Left renal cortex interstitium (tissue), 4 donors: ENCODE measurements at regions not wholly inside any gene's neighbourhood (a gene's known extent, or its start where the extent isn't known, plus 50 kb on each side); places are given as distances from the start of the nearest gene placed in this dataset.
A peak's percentile ranks its signal among the peaks of the same experiment; 100 is the strongest.
"Not testable (repeated sequence)": the region's sequence is repeated elsewhere in the genome, so short reads cannot be mapped to it uniquely, and the experiment has no call there.

Experiments used
- DNase-seq, 4 donors: peaks; one replicate each; pipeline ENCODE4 v3.0.0-alpha.2; 2013; ENCODE audit warnings: low read depth in 4 of 4, low spot score in 2 of 4, missing footprints in 1 of 4

DNA sequence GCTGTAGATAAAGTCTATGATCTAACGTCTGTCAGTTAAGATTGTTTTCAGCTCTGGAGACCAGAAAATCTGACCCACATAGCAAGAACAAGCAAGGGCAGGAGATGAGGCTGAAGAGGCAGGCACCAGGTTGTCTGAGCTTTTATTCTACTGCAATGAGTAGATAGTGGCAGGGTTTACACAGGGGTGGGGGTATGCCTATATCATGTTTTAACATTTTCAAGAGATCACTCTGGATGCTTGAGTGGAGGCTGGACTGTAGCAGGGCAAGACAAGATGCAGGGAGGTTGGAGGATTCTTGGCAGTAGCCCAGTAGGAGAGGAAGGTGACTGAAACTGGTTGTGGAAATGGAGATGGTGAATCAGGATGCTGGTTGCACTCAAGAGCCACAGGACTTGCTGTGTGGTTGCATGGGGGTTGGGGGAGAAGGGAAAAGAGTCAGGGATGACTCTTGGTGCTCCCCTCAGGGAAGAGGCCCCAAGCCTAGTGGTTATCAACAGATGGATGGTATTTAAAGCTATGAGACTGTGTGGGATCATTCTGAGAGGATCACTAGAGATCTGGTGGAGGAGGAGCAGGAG lies 143.1 kb upstream of the KCNJ18 start:
- no peak for DNase-seq

DNA sequence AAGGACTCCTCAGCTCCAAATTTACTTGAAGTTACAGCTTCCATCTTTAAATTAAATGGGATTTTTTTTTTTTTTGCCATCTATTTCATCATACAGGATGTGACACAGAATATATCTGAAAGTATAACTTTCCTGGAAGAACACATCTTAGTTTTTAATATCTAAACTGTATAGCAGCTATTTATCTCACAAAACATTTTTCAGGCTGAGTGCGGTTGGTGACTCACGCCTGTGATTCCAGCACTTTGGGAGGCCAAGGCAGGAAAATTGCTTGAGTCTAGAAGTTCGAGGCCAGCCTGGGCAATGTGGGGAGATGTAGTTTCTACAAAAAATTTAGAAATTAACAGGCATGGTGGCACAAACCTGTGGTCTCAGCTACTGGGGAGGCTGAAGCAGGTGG lies 142.3 kb upstream of the KCNJ18 start:
- not testable (repeated sequence) for DNase-seq

DNA sequence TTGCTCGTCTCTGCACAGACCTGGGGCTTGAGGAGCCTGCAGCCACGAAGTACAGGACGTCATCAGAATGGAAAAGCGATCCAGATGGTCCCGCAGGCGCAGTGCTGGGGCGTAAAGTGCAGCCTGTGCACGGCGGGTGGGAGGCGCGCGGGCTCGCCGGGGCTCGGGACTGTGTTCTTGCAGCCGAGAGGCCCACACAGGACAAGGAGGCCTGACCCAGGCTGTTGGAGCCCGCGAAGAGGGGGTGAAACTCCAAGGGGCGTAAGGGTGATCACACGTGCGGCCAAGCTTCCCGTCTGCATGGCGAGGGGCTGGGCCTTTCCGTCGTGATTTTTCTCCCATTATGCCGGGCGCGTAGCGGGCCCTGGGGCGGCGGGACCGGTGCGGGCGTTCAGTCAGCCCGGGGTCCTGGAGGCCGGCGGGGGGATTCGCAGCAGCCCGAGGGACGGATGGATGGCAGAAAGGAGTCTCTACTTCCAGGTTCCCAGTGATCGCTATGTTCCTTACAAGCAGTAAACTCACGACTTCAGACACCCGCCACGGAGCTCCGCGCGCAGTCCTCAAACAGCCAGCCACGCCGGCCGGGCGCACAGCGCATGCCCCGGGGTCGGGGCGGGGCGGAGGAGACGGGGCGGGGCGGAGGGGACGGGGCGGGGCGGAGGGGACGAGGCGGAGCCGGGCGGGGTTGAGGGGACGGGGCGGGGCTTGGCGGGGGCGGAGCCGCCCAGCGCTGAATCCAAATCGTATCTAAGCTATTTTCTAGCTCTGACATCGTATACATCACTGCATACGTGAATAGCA lies 141.0 kb upstream of the KCNJ18 start:
- DNase-seq, result peak; percentile 56 to 72 (median 68)

DNA sequence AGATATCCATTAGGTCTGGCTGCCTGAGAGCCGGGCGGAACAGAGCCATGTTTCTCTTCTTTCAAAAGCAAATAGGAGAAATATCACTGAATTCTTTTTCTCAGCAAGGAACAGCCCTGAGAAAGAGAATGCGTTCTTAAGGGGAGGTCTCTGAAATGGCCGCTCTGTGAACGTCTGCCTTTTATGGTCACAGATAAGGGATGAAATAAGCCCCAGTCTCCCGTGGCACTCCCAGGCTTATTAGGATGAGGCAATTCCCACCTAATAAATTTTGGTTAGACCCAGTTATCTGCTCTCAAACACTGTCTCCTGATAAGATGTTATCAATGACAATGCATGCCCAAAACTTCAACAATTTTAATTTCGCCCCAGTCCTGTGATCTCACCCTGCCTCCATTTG lies 133.4 kb upstream of the KCNJ18 start:
- not testable (repeated sequence) for DNase-seq

DNA sequence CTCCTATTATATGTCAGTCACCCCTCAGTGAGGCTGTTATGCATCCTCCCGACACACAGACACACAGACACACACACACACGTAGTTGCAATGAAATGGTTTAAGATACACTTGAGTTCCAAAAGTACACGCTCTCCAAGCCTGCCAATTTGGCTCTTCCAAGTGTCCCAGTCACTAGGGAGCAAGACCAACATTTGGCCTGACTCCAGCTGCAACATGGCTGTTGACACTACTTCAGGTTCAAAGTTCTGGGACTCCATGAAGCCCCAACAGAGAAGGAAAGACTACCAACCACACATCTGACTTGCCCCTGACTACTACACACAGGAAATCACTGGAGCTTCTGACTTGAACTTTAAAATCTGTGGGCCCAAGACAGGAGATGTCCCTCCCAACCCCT lies 128.1 kb upstream of the KCNJ18 start:
- no peak for DNase-seq

DNA sequence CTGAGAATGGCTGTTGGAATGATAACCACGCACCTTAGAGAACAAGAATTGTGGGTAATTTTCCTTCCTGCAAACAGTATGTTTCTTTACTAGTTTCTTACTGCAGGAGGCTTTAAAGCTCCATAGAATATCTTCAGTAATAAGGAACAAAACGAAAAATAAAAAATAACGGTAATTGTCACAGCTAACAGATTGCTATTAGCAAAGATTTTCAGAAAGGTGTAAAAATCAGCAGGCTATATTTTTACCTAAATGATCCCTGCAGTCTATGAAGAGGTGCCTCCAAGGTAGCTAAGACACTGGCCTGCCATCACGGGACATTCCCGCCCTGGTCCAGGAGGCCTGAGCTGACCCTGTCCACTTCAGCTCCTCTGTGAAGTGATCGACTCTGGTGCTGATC lies 127.6 kb upstream of the KCNJ18 start:
- DNase-seq, result not testable (repeated sequence)

DNA sequence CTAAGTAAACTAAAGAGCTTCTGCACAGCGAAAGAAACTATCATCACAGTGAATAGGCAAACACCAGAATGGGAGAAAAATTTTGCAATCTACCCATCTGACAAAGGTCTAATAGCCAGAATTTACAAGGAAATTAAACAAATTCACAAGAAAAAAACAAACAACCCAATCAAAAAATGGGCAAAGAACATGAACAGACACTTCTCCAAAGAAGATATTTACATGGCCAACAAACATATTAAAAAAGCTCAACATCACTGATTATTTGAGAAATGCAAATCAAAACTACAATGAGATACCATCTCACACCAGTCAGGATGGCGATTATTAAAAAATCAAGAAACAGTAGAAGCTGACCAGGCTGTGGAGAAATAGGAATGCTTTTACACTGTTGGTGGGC lies 121.9 kb upstream of the KCNJ18 start:
- DNase-seq, result not testable (repeated sequence)

DNA sequence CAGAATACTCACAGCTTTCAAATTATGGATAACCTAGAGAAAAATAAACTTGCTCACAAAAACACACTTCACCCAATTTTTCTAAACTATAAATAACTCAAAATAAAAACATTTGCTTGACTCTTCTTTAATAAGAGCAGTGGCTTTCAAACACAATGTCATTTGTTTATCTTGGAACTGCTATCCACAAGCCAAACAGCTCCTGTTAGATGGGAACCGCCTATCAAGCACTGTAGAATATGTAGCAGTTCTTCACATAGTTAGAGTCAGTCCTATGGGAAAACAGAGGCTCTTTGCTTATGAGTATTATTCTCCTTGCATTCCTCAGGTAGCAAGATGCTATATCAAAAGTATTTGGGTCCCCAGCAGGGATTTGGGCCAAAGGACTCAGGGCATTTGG lies 120.2 kb upstream of the KCNJ18 start:
- not testable (repeated sequence) for DNase-seq

DNA sequence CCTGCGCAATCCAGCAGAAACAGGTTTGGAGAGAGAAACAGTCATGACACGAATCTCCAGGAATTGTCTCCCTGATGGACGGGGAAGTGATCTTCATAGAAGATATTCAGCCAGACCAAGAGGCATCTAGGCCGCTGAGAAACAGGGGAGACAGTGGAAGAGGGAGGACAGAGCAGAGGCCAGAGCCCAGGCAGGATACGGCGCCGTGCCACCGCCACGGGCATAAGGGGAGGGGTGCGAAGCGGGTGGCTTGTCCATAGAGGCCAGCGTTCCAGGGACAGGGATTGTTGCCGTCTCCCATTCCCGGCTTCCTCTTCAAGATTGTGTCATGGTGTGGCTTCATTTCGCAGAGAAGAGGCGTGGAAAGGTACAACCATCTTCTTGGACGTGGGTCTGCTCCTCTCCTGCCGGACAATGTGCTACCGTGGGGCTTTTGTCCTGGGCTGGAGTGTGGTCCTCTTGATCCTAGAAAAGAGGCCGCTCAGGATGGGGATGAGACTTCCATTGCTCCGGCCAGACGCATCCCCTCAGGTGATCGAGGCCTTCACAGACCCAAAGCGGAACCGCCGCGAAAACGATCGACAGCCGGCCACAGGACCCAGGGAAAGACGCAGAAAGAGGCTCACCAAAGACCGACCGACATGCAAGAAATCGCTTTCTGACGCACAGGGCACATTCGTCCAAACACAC lies 118.9 kb upstream of the KCNJ18 start:
- not testable (repeated sequence) for DNase-seq

DNA sequence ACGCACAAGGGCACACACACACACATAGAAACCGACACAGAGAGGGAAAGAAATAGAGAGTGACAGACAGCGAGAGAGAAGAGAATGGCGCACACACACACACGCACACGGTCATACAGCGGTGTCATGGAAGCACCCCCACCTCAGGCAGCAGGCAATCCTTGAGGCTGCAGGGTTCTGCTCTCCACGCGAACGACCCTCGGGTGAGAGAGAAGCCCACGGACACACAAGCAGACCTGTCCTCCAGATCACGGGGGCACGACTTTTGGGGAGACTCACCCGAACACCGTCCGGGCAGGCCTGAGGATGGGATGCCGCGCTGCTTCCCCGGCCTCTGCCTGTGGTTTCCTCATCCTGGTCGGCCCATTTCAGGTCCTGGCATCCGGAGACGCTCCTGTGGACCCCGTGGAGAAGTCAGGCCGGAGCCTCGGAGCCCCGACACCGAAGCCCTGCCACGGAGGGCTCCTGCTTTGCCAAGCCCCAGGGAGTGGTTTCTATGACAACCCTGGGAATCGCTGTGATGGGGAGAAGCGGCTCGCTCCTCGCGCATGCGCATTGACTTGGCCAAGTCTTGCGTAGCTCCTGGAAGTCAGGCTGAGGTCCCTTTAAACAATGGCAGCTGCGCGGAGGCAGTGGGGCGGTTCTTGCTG lies 118.2 kb upstream of the KCNJ18 start:
- DNase-seq, result peak in 2 of 4 donors; percentile 23 to 52

DNA sequence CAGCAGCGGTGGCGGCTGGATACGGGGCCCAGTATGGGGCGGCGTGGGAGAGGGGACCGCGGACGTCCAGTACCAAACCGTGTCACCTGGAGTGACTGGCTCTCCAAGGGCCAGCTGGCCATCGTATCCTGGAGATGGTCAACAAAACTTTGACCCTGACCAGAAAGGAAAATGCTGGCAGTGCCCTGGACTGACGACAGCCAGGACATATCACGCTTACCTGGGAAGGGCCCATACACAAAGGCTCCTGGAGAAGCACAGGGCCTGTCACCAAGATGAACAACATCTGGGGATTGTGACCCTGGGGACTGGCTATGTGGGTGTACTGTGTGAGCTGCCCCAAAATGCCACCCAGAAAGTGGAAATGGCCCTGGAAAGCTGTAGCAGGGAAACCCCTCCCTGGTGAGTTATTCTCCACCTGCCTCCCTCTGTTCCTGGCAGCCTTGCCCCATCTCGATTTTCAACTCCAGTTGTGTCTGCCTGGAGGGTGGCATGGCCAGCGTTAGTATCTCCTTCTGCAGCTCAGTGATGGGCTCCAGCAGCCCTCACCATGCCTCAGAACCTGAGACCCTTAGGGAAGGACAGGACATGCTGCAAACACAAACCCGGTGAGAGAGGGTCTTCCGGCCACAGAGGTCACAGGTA lies 117.6 kb upstream of the KCNJ18 start:
- not testable (repeated sequence) for DNase-seq

DNA sequence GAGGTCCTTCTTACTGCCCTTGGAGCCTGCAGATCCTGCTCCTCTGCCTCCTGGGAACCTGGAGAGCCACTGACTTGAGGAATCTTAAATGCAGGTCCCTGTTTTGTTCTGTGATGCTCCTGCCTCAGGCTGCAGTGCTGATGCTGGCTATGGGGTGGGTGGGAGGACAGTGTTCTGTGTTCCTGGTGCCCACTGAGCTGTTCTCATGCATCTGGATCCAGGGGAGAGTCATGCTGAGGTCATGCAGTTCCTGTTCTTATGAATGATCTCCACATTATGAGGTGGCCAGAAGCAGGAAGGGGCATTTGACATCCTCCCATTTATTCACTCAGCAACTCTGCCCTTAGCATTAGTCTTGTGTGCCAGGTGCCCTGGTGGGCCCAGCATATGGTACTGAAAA lies 113.5 kb upstream of the KCNJ18 start:
- DNase-seq, result not testable (repeated sequence)

DNA sequence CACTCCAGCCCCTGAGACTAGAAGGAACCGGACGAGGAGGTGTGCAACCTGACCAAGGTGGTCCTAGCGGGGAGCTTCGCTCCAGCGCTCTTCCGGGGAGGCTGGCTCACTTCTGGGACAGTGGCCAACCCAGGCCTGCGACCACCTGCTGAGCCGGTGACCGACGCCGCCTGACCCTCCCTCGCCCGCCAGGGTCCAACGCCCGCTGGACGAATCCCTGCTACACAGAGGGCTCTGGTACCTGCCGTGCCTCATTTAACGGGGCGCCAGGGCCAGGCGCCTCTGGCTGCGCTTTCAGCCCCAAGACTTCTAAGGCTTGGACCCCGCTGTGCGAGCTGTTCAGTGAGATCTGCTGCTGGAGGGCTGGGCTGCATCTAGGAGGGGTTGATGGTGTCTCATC lies 99.5 kb upstream of the KCNJ18 start:
- DNase-seq, result no peak

DNA sequence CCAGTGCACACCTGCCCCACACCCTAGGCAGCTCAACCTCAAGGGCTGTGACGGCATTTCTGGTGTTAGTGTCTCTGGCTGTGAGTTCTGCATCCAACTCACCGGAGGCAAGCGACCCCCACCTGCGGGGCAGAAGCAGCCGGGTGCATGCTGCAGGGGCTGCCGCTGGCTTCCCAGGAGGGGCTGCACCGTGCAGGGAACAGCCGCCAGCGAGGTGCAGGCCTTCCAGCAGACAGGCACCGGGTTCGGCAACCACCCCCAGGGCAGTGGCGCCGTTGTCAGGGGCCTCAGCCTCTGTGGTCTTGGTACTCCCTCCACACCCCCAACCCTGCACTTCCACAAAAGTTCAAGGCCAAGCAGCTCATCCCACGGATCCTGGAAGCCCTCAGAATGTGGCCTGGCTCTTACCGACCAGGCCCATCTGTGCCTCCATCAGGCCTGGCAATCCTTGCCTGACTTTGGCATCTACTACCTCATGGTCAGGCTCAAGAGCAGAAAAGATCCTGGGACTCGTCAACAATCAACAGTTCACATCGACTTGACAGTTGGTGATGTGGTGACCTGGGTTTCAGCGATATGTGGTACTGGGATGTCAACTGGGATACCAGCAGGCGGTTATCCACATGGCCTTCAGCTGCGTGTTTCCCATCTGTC lies 98.7 kb upstream of the KCNJ18 start:
- DNase-seq, result not testable (repeated sequence)

DNA sequence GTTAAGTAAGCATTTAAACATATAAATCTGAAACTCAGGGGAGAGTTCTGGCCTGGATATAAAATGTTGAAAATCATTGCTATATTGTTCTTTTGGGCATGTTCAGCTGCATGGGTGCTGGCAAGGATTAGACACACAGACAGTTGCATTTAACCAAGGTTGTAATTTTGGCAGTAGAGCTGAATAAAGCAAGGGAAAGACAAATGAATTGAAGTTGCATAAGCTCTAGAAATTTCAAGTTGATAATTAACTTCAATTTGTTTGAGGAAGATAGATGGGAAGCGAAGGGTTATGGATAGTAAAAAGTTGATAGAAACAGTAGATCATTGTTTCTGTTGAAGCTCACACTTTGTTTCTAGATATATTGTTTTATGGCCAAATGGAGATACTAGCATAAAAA lies 97.2 kb upstream of the KCNJ18 start:
- no peak for DNase-seq

DNA sequence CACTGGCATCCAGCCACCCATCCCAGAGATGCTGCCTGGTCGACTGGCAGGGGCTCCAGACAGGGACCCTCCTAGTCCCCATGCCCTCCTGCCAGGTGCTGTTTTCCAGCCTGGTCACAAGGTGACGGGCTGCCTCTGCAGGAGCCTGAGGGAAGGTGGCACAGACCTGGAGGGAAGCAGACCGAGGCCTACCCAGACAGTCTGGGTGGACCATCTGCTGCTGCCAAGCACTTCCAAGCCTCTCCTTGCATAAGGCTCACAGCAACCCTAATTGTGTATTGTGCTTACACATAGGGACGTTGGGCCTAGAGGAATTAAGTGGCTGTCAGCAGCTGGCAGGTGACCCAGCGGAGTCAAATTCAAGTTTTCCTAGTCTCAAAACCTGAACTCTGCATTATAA lies 90.1 kb upstream of the KCNJ18 start:
- DNase-seq, result no peak

DNA sequence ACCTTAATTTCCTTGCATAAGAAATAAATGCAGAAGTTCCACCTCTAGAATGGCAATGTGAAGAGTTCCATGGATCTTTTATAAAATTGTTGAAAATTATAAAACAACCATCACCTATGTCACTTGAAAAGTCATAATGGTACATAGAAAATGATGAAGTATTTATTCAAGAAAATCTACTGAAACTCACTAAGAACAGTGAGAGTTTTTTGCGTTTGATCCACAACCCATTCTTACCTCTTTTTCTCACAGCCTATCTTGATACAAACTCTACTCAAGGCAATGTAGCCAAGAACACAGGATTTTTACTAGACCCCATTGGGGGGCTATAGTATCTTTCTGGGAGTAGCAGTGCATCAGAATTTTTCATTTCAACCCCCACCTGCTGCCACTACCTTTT lies 89.0 kb upstream of the KCNJ18 start:
- not testable (repeated sequence) for DNase-seq

DNA sequence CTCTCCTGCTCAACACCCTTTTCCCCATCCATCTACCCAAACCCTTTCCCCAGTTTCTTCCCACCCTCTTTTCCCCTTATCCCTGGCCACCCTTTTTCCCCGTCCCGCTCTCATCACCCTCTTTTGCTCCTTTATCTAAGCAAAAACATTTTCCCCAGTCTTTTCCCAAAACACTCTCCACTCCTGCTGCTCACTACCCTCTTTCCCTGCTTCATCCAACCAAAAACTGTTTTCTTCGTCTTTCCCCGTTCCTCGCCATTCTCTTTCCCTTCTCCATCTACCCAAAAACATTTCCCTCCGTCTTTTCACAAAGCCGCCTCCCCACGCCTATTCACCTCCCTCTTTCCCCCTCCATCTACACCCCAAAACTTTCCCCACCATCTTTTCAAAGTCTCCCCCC lies 80.9 kb upstream of the KCNJ18 start:
- DNase-seq, result not testable (repeated sequence)

DNA sequence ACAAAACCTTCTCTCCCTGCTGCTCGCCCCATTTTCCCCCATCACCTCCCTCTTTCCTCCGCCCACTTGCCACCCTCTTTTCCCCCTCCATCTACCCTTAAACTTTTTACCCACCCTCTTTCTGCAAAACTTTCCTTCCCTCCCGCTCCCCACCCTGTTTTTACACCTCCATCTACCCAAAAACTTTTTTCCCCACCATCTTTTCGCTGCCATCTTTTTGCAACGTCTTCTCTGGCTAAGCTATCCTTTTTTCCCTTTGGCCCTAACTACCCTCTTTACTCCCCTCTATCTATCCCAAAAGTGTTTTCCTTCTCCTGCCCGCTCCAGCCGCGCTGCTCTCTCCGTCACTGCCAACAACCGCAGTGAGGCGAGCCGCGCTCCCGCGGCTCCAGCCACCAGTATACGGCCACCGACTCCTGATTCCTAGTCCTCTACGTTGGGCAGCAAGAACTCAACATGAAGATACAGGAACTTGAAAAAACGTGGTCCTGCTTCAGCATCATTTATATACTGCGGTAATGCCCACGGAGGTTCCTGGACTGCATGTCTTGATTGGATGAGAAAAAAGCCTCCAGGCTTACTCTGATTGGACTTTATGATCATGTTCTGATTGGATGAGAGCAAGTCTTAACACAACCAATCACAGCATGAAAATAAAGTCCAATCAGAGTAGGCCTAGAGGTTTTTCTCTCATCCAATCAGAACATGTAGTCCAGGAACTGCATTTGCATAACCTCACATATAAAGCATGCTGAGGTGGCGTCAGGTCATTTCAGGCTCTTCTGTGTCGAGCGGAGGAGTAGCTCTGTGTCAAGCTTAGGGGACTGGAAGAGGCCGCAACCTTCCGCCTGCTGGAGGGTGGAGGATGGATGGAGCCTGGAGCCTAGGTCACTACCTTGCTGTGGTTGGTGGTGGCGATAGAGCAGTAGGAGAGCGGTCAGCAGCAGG lies 79.9 kb upstream of the KCNJ18 start:
- DNase-seq, result not testable (repeated sequence)
